ENCODE measurements at regions not wholly inside any gene's neighbourhood (a gene's known extent, or its start where the extent isn't known, plus 50 kb on each side); places are given as distances from the start of the nearest gene placed in this dataset.
A peak's percentile ranks its signal among the peaks of the same experiment; 100 is the strongest.

DNA sequence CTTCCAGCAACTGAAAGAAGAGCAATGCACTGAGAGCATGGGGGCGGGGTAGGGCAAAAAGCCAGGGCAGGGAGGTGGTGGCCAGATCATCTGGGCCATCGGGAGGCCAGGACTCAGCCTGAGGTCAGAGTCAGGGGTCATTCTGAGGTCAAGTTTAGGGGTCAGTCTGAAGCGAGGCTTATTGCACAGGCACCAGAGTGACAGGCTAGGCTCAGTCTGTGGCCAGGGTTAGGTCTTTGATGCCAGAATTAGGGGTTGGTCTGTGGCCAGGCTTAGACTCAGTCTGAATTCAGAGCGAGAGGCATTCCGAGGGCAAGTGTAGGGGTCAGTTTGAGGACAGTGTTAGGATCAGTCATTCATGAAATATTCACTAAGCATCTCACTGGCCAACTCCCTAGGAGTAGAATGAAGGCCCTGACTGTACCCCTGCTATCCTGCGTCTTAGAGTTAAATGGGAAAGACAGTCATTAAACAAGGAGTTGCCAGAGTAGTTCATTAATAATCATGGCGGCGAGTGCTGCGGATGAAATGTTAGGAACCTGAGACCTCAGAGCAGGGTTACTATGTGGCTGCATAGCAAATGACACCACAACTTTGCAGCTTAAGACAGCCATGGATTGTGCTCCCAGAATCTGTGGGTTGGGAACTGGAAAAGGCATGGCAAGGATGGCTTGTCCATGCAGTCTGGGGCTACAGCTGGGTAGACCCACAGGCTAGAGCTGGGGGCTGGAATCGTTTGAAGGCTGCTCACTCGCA is 198.7 kb downstream of the CYP26B1 start:
- FAIRE-seq, result peak; percentile 68
- peak; percentile 62 for DNase-seq (ENCODE audit: insufficient read length, low spot score)
- TF ChIP-seq POLR2A (IDR thresholded peaks at IDR 0.05; ENCODE audit: low read depth, low read length), result no peak

DNA sequence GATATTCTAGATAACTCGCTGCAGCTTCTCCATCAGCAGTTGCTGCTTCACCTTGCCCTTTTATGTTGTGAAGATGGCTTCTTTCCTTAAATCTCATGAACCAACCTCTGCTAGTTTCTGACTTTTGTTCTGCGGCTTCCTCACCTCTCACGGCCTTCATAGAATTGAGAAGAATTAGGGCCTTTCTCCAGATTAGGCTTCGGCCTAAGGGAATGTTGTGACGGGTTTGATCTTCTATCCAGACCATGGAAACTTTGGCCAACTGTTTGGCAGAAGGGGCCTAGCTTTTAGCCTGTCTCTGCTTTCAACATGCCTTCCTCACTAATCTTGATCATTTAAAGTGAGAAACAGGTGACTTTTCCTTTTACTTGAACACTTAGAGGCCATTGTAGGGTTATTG is 199.9 kb downstream of the CYP26B1 start:
- no peak for DNase-seq (ENCODE audit: insufficient read length, low spot score)
- TF ChIP-seq POLR2A (IDR thresholded peaks at IDR 0.05; ENCODE audit: low read depth, low read length), result no peak
- FAIRE-seq, result no peak

DNA sequence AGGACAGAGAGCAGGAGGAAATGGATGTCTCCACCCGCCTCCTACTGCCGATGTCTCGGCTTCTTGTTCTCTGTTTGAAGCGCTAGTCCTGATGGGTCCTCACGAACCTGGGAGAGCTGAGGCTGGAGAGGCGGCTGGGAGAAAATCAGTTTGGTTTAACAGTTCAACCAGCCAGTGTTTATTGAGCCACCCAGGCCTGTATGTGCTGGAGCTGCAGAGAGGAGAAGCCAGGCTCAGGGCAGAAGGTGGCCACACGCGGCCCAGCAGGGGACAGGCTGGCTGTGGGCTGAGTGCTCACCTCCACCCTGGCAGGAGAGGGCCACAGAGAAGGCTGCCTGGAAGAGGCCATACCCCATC is 202.1 kb downstream of the CYP26B1 start:
- DNase-seq (ENCODE audit: insufficient read length, low spot score) (no peak), FAIRE-seq (no peak)
- no peak for TF ChIP-seq POLR2A (IDR thresholded peaks at IDR 0.05; ENCODE audit: low read depth, low read length)

DNA sequence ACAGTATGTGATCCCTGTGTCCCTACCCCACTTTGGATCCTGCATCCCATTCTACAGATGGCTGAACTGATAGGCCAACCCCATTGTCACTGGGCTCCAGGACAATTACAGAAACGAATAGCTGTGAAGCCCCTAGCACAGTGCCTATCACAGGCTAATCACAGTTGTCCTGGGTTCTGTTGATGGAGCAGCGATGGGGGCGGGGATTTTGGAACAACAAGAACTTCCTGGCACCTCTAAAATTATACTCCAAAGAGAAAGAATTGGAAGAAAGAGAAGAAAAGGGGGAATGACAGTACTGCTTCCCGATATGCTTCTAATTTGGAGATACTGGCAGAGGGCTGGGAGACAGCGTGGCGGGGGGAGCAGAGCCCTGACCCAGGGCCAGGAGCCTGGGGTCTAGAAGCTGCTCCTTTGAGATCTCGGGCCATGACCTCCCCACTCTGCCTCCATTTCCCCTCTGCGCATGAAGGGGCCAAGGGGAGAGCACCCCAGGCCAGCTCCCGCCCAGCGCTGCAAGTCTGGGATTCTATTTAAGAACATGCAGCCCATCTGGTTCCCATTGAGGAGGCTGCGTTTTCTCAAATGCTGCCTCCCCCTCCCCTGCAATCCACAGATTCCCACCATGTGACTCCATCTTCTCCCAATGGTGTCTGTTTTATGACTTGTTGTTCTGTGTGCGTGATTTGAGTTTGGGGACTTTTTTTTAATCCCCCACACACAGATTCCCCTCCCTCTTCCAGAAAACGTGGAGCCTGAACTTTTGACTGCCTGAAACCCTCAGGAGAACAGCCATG is 202.7 kb downstream of the CYP26B1 start:
- FAIRE-seq (no peak), DNase-seq (ENCODE audit: insufficient read length, low spot score) (no peak)
- no peak for TF ChIP-seq POLR2A (IDR thresholded peaks at IDR 0.05; ENCODE audit: low read depth, low read length)

DNA sequence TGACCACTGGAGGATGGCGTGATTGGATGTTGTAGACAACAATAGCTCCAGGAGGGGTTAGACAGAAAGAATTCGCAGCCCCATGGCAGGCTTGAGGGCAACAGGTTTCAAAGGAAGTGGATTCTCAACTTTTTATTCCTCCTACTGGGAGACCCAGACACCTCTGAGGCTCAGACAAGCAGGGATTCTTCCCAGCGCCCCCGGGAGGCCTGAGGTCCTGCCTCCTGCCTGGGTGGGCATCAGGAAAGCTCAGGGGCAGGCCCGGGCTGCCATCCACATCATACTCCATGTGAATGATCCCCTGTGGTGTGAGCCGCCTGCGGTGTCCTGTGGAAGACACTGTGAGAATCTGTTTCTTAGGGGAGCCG is 203.5 kb downstream of the CYP26B1 start:
- DNase-seq (ENCODE audit: insufficient read length, low spot score) (no peak), FAIRE-seq (no peak)
- no peak for TF ChIP-seq POLR2A (IDR thresholded peaks at IDR 0.05; ENCODE audit: low read depth, low read length)

DNA sequence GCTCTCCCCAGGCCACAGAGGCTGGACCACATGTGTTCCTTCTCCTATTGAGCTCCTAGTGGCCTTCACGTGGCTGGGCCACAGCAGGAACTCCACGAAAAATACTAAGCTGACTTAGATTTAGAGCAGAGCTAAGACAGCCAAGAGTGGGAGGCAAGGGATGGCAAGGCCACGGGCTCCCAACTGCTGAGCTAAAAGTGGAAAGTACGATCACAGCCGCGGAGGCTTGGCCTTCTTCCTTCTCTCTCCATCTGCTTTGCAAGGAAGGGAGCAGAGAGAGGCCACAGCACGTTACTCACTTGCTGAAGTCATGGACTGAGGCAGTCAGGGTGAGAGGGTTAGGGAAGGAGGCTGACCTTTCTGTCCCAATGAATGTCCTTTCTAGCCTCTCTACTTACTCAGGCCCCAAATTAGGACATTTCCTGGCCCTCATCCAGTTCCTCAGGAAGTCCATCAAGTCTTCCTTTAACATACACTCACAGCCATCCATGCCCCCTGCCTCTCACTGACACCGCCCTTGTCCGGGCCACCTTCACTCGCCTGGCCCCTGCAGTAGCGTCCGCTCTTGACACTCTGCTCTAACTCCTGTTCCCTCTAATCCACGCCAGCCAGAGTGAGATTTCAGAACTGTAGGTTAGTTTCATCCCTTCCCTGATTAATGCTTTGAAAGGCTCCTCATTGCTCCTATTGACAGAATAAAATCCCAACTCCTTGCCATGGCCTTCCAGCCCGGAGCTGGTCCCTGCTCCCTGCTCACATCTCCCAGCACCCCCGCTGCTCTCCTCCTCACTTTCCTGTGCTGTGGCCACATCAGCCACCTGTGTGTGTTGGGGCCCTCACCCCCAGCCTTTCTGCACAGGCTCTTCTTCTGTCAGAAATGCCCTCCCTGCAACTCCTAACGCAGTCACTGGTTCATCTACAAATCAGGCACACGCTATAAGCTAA is 204.2 kb downstream of the CYP26B1 start:
- TF ChIP-seq POLR2A (IDR thresholded peaks at IDR 0.05; ENCODE audit: low read depth, low read length), result no peak
- FAIRE-seq (no peak), DNase-seq (ENCODE audit: insufficient read length, low spot score) (no peak)

DNA sequence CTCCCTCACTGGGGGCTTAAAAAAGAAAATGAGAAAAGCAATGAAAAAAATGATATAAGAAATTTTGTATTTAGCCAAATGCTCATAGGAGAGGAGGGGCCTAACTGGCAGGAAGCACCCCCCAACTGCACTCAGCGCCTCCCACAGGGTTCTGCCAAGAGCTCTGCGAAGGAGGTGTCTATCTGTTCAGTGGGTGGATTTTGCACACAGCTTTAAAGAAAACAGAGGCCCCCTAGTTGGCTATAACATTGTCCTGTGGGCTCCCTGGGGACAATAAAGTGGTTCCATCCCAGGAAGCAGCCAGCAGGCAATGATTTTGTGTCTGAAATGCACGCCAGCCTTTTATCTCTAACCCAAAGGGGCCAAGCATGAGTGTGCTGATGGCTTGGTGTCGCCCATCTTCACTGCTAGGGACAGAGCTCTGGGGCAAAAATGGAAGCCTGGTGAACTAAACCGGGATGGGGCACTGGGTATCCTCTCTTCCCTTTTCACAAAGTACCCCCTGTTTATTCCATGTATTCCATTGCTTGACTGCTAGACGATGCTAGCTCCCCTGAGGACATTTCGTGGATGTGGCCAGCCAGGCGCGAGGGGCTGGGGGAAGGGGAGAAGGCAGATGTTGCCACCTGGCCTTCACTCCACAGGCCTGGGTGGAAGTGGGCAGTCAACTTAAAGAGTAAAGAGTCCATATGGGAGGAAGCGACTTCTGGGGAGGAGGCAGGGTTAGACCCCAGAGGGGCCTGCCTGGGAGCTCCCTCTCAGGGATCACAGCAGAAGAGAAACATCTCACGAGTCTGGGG is 205.7 kb downstream of the CYP26B1 start:
- TF ChIP-seq POLR2A (IDR thresholded peaks at IDR 0.05; ENCODE audit: low read depth, low read length), result no peak
- DNase-seq (ENCODE audit: insufficient read length, low spot score) (no peak), FAIRE-seq (no peak)

DNA sequence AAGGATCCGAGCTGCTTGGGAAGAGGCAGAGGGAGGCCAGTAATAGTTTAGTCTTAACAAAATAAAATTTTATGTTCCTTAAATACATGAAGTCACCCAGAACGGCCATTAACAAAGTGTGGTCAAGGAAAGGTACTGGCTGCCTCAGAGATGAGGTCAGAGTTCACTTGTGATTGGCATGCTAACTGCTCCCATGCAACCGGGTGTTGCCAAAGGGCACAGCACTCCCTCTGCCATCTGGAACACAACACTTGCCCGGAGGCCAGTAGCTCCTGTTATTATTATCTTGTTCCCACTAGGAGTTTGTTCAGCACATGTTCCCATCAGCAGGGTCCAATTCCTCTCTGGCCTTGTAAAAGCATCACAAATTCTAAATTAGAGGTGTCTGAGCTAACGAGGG is 207.0 kb downstream of the CYP26B1 start:
- FAIRE-seq, result no peak
- no peak for DNase-seq (ENCODE audit: insufficient read length, low spot score)
- TF ChIP-seq POLR2A (IDR thresholded peaks at IDR 0.05; ENCODE audit: low read depth, low read length), result no peak

DNA sequence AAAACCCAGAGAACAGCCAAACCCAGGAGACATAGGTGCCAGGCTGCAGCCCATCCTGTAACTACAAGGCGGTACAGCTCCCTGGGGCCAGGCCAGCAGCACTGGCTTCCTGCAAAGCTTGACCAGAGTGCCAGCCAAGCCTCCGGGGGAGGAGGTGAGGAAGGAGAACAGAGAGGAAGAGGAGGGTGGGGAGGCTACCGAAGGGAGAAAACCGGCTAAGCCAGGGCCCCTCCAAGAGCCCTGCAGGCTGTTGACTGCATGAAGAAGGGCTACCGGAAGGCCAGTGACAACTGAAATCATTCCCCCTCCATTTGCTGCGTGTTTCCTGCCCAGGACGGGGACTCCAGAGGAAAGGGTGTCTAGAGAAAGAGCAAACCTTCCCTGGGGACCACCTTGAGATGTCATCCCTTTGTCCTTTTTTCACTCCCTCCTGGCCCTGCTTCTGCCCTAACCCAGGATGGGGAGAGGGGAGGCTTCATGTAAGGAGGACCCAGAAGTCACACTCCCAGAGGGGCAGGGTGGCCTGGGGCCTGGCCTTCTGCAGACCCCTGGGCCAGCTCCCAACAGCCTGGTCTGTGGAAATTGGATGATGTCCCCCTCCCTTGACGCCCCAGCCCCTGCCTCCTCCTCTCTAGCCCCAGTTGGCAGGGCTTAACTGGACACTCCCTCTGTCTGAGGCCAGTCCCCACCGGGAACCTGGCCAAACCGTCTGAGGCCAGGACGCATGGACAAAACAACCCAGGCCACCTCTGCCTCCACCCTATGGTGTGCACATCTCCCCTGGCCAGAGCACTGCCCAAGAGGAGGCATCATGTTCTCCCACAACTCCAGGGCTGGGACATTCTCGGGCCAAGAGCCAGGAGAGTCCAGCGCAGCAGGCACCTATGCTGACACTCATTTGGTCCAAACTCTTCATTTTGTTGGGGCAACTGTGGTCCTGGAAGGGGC is 207.8 kb downstream of the CYP26B1 start:
- DNase-seq (ENCODE audit: insufficient read length, low spot score) (no peak), FAIRE-seq (no peak)
- no peak for TF ChIP-seq POLR2A (IDR thresholded peaks at IDR 0.05; ENCODE audit: low read depth, low read length)

DNA sequence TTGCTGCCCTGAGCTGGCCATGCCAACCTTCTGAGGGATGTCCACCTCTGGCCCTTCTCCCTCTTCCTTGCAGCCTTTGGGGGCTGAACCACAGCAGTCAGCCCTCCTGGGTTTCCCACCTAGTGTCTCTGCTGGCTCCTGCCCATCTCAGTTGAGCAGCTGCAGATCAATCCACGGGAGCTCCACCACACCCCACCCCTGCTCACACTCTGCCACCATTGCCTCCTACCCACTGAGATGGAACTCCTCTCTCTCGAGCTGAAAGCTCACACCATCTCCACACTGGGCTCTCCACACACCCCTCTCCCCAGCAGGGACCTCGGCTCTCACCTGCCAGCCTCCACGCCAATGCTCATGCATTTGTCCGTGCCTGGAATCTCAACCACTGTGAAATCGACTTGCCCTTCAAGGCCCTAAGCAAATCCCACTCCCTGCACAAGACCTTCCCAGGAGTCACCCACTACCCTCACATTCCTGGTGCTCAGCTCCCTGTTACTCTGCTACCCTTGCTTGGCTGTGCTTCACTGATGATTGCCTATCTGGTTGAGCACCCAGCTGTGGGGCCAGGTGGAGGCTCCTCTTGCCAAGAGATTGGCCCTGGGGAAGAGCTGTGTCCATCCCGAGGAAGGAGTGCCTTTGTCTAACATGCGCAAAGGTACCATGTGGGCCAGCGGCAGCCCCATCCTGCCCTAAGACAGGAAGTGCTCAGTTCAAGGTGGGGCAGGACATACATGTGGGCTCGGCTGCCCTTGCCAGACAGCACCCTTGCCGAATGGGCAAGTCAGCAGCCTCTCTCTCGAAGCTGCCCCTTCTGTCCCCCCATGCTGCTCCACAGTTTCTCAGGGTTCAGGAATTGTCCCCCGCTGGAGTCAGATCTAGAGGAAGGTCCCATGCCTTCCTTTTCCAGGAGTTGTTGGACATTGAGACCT is 208.7 kb downstream of the CYP26B1 start:
- no peak for TF ChIP-seq POLR2A (IDR thresholded peaks at IDR 0.05; ENCODE audit: low read depth, low read length)

DNA sequence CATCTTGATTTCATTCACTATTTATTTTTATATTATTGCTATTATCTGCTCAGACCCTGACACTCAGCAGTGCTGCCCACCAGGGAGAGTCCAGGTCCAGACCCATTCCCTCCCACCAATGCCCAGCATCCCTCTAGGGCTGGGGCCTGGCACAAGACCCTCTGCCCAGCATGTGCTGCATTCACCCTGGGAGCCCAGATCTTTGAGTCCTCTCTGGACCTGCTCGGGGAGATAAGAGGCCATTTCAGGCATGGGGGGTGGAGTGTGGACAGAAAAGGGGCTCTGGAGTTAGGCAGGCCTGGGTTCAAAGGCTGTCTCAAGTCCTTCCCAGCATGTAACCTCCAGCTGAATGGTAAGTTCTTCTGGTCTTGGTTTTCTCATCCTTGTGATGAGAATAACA is 209.6 kb downstream of the CYP26B1 start:
- TF ChIP-seq POLR2A (IDR thresholded peaks at IDR 0.05; ENCODE audit: low read depth, low read length), result no peak
- DNase-seq (ENCODE audit: insufficient read length, low spot score) (no peak), FAIRE-seq (no peak)

More for the DNA sequence above, 208.7 kb downstream of the CYP26B1 start:
- FAIRE-seq (no peak), DNase-seq (ENCODE audit: insufficient read length, low spot score) (no peak)

Measured in H54 (cell line).